ENCODE measurements at regions not wholly inside any gene's neighbourhood (a gene's known extent, or its start where the extent isn't known, plus 50 kb on each side); places are given as distances from the start of the nearest gene placed in this dataset.

DNA sequence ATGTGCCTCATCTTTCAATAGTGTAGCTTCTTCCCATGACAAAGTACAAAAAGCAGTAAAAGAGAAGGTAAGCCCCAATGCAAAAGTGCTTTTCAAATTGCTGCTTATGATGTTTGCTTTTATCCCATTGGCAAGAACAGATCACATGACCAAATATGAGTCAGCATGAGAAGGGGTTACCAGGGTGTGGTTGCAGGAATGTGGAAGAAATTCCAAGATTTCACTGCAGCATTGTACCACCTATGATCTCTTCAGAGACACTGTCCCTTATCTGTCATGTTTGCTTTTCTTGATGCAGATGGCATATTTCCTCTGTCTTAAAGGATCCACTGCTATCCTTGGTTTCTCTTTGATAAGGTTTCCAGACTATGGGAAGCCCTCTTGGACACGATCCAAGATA lies 1006.9 kb upstream of the PRMT6 start:
- Histone ChIP-seq H2AFZ (ENCODE audit: low read length) (no peak overlapping the region), H3K27me3 (ENCODE audit: insufficient read depth, low read length) (no peaks in the 10 kb centered on the region), H3K14ac (ENCODE audit: insufficient read depth, low read length) (no peak overlapping the region), H3K9me3 (ENCODE audit: control insufficient read depth, low read depth, low read length) (no peaks in the 10 kb centered on the region), H3K79me1 (ENCODE audit: insufficient read depth, low read depth, low read length, poor library complexity, severe bottlenecking) (no peaks in the 10 kb centered on the region), H3K9ac (ENCODE audit: extremely low read depth, insufficient read length, low read length) (no peak overlapping the region), H2AK5ac (ENCODE audit: insufficient read length, low read length) (no peak overlapping the region), H2BK20ac (ENCODE audit: low read depth, low read length, poor library complexity, severe bottlenecking) (no peak overlapping the region), H3K4ac (ENCODE audit: low read depth, low read length) (no peak overlapping the region), H2BK15ac (ENCODE audit: low read depth, low read length) (no peak overlapping the region), H2BK12ac (ENCODE audit: insufficient read length, low read depth, low read length) (no peak overlapping the region), H3K23ac (ENCODE audit: insufficient read length, low read depth, low read length) (no peak overlapping the region), H3K4me1 (ENCODE audit: insufficient read depth, low read length) (no peaks in the 10 kb centered on the region), H2BK120ac (ENCODE audit: low read depth, low read length, poor library complexity, severe bottlenecking) (no peak overlapping the region), H4K20me1 (ENCODE audit: control insufficient read depth, insufficient read depth, insufficient read length) (no peaks in the 10 kb centered on the region), H2BK5ac (ENCODE audit: insufficient read length, low read length) (no peak overlapping the region), H4K91ac (ENCODE audit: insufficient read length, low read depth, low read length) (no peak overlapping the region), H4K5ac (ENCODE audit: insufficient read length, low read depth, low read length) (no peak overlapping the region), H3K23me2 (ENCODE audit: insufficient read length, low read depth, low read length, poor library complexity, severe bottlenecking) (no peaks in the 10 kb centered on the region), H3K56ac (ENCODE audit: insufficient read length, low read depth, low read length) (no peak overlapping the region), H3K79me2 (ENCODE audit: insufficient read depth, low read length) (no peaks in the 10 kb centered on the region), H3K27ac (ENCODE audit: insufficient read length, low read depth, low read length) (no peak overlapping the region), H3T11ph (ENCODE audit: low read length) (no peak overlapping the region), H4K8ac (replicated peaks; ENCODE audit: insufficient read length, low read depth, low read length) (no peak overlapping the region), H3K4me2 (ENCODE audit: insufficient read depth, insufficient read length, low read length) (no peak overlapping the region), H3K18ac (ENCODE audit: insufficient read length, low read depth, low read length) (no peak overlapping the region)
- TF ChIP-seq, protein P1, sequence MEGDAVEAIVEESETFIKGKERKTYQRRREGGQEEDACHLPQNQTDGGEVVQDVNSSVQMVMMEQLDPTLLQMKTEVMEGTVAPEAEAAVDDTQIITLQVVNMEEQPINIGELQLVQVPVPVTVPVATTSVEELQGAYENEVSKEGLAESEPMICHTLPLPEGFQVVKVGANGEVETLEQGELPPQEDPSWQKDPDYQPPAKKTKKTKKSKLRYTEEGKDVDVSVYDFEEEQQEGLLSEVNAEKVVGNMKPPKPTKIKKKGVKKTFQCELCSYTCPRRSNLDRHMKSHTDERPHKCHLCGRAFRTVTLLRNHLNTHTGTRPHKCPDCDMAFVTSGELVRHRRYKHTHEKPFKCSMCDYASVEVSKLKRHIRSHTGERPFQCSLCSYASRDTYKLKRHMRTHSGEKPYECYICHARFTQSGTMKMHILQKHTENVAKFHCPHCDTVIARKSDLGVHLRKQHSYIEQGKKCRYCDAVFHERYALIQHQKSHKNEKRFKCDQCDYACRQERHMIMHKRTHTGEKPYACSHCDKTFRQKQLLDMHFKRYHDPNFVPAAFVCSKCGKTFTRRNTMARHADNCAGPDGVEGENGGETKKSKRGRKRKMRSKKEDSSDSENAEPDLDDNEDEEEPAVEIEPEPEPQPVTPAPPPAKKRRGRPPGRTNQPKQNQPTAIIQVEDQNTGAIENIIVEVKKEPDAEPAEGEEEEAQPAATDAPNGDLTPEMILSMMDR (conservative IDR thresholded peaks at IDR 0.05), result no peak
- Mint-ChIP-seq H3K27ac (peak overlapping the region in 1 of 3 experiments; percentile 48; a peak in 1 of 7 replicates), H3K4me3 (no peak overlapping the region), H3K36me3 (ENCODE audit: insufficient read depth in 1 of 3, low read depth in 3 of 3) (no peaks in the 10 kb centered on the region), H3K4me1 (no peaks in the 10 kb centered on the region), H3K9me3 (no peaks in the 10 kb centered on the region), H3K27me3 (ENCODE audit: low read depth) (no peaks in the 10 kb centered on the region)
- no CpG with 5 or more reads among the region's 1 CpG for WGBS (ENCODE audit: extremely low coverage, insufficient read length, low lambda C conversion rate)
- DNase-seq, result no peak

Measured in H9 (cell line).